NCI-H1417 (cell line): ENCODE measurements at regions not wholly inside any gene's neighbourhood (a gene's known extent, or its start where the extent isn't known, plus 50 kb on each side); places are given as distances from the start of the nearest gene placed in this dataset.
"Not testable (repeated sequence)": the region's sequence is repeated elsewhere in the genome, so short reads cannot be mapped to it uniquely, and the experiment has no call there.

Experiments
- DNase-seq, 3 experiments: peaks; one replicate each; lab custom pipeline; 2025; lab: John Stamatoyannopoulos, UW

- no peak for DNase-seq
Observed at GRCh38 chr6:16903470-16903869, 142.2 kb upstream of the ATXN1 start.

GRCh38 chr6:16902502-16902901 lies 141.2 kb upstream of the ATXN1 start:
- DNase-seq = no peak

DNA sequence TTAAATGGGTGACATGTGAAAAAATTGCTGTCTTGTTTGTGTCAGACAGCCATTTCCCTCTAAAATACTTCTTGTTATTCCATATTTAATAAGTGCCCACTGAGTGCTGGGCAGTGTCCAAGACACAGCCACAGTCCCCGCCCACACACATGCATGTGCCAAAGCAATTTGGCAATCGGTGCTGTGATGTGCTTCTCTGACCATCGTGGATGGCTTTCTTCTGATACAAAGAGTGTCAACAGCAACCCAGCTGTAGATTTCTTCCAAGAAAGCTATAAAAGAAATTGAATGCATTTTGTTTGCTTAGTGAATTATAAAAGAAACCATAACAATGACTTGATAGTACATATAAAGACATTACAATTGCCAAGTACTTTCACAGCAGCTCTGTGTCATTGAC lies 140.5 kb upstream of the ATXN1 start:
- DNase-seq = peak in 1 of 3 experiments; percentile 2

DNA sequence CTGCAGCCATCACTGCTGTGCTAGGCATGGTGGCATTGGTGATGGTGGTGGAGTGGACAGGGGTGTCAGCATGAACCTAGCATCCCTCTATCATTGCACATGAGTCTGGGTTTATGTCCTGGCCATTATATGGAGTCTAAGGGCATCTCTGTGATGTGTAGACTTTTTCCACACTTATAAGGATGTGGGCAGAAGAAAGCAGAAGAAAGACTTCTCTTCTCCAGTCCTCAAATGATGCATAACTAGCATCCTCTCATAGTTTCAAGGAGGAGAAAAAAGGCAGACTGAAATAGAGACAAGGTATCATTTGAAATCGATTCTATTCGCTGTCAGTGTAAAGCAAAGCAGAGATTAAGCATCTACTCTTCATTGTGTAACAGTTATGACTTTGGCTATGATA lies 140.0 kb upstream of the ATXN1 start:
- DNase-seq = no peak

GRCh38 chr6:16898640-16899396 lies 137.6 kb upstream of the ATXN1 start:
- DNase-seq = no peak

DNA sequence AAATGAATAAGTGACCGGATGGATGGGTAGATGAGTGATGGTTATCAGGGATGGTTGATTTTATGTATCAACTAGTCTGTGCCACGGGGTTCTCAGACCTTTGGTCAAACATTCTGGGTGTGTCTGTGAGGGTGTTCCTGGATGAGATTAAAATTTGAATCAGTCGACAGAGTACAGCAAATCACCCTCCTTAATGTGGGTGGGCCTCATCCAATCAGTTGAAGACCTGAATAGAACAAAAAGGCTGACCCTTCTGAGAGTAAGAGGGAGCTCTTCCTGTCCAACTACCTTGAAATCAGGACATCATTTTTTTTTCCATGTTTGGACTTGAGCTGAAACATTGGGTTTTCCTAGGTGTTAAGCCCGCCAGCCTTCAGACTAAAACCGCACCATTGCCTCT lies 136.4 kb upstream of the ATXN1 start:
- no peak for DNase-seq

GRCh38 chr6:16894301-16894700 lies 133.0 kb upstream of the ATXN1 start:
- DNase-seq = no peak

GRCh38 chr6:16891110-16891509 lies 129.8 kb upstream of the ATXN1 start:
- not testable (repeated sequence) for DNase-seq

DNA sequence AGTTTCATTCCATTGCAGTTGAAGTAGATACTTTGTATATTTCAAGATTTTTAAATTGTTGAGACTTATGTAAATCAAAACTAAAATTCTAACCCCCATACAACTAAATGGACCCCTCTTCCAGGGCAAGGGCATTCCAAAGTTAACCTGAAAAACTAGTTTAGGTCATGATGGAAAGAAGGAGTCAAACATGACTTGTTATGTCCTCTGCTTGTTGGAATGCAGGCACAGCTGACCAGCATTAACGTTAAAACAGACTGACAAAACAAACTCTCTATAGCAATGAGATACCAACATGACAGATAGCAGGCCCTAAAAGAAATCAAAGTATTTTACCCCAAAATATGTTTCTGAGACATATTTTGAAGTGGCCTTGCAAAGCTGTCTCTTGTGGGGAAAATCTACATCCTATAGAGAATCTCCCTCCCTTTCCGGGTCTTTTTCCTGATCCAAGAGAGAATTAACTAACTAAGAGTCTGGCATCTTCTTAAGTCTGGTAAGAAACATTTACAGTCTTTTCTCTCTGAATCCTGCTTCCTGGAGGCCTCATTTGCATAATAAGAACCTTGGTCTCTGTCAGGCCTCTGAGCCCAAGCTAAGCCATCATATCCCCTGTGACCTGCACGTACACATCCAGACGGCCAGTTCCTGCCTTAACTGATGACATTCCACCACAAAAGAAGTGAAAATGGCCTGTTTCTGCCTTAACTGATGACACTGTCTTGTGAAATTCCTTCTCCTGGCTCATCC lies 124.3 kb upstream of the ATXN1 start:
- no peak for DNase-seq

- no peak for DNase-seq
Observed at GRCh38 chr6:16884526-16884925, 123.3 kb upstream of the ATXN1 start.

- no peak for DNase-seq
Observed at GRCh38 chr6:16883414-16883813, 122.2 kb upstream of the ATXN1 start.

DNA sequence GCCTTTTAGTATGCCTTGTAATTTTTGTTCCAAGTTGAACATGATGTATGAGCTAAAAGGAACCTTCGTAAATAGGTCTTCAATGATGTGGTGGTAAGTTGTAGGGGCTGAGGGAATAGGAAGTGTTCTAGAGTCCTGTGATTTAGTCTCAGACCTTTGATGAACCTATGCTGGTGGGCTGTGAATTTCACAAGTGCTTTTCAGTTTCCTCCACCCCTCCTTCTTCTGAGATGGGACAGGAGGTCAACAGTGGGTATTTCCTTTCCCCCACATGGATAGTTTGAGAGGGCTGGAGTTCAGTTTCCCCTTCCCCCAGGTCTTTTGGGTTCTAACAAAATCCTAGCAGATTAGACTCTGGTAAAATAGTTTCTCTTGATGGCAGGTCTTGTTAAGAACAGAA lies 121.0 kb upstream of the ATXN1 start:
- no peak for DNase-seq

- not testable (repeated sequence) for DNase-seq
Observed at GRCh38 chr6:16876852-16877251, 115.6 kb upstream of the ATXN1 start.

GRCh38 chr6:16876201-16876600 lies 114.9 kb upstream of the ATXN1 start:
- no peak for DNase-seq

GRCh38 chr6:16873698-16874097 lies 112.4 kb upstream of the ATXN1 start:
- no peak for DNase-seq

DNA sequence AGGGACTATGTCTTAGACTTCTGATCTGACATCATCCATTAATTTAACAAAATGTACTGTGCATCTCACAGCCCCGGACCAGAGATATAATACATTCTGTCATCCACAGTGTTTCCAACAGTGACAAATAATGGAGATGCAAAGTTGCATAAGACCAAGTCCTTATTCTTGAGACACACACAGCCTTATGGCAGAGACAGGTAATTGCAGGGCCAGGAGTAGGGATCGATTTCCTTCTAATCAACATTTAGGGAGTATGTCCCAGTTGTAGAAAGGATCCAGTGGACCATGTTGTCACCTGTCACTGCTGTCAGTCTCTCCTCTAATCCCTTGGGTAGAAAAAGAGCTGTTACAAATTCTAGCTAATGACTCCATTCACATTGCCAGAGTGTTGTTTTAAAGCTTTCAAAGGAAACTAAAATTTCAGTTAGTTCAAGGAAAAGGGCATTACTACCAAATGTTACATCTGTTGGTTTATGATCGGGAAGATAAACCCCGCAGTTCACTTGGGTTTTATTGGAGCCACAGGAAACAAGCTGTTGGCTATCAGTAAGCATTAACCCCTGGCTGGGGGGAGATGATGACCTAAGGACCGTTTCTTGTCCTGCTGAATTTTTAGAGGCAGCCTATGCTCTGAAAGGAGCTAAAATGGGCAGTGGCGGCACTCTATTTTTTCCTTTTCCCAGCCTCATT lies 111.4 kb upstream of the ATXN1 start:
- DNase-seq = no peak

GRCh38 chr6:16871047-16871446 lies 109.8 kb upstream of the ATXN1 start:
- DNase-seq = no peak

- DNase-seq = no peak
Observed at GRCh38 chr6:16868968-16869367, 107.7 kb upstream of the ATXN1 start.

DNA sequence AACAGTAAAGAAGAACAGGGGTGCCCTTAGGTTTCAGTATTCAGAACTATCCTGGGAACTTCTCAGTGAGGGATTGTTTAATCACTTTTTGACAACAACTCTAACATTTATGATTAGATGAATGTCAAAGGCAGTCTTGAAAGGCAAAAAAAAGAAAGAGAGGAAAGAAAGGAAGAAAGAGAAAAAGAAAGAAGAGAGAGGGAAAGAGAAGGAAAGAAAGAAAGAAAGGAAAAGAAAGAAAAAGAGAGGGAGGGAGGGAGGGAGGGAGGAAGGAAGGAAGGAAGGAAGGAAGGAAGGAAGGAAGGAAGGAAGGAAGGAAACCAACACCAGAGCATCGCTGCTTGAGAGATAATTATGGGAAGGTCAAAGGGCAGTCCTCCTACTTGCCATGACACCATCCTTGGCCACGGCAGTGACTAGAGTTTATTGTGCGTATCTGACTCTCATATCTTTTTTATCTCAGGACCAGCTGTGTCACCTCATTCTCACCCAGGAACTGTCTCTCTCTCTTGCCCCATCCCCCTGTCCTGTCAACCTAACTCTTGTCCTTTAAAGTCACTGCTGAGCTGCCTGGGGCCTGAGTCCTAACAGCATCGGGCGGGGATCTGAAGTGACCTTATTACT lies 96.8 kb upstream of the ATXN1 start:
- DNase-seq = no peak

GRCh38 chr6:16855460-16855859 lies 94.2 kb upstream of the ATXN1 start:
- no peak for DNase-seq

GRCh38 chr6:16854986-16855385 lies 93.7 kb upstream of the ATXN1 start:
- DNase-seq = no peak

DNA sequence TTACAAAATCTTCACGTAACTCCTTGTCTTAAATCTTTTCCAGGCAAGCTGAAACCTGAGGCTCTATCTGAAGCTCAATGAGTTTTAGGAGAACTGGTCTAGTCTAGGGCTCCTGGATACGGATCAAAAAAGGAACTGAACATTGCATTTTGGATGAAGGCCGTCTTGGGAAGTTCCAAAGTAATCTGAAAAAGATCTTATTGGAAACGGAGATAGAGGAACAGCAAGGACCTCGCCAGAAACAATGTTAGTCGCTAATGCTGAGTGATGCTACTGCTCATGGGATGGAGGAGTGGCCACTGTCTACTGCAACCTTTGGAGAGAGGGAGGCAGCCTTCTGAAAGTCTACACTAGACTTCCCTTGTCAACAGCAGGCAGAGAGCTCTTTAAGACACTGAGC lies 91.4 kb upstream of the ATXN1 start:
- DNase-seq = no peak

- DNase-seq = no peak
Observed at GRCh38 chr6:16851758-16852157, 90.5 kb upstream of the ATXN1 start.
